ENCODE measurements at regions not wholly inside any gene's neighbourhood (a gene's known extent, or its start where the extent isn't known, plus 50 kb on each side); places are given as distances from the start of the nearest gene placed in this dataset.
A peak's percentile ranks its signal among the peaks of the same experiment; 100 is the strongest.

GRCh38 chr4:4601803-4602369, 60.0 kb upstream of the STX18 start (continued):
- TF ChIP-seq MGA (IDR thresholded peaks at IDR 0.05): peak; percentile 67

Measured in K562 (cell line).